HG02884 (cell line): ENCODE measurements at regions not wholly inside any gene's neighbourhood (a gene's known extent, or its start where the extent isn't known, plus 50 kb on each side); places are given as distances from the start of the nearest gene placed in this dataset.
"Not testable (repeated sequence)": the region's sequence is repeated elsewhere in the genome, so short reads cannot be mapped to it uniquely, and the experiment has no call there.

Experiments used
- ATAC-seq: cut with Tn5 transposase; IDR thresholded peaks from one replicate; pipeline ENCODE4 v1.9.1; 2021; ENCODE audit warnings: mild to moderate bottlenecking, moderate library complexity; ENCODE audit not compliant: unreplicated experiment

GRCh38 chr16:48059190-48059589, 96.6 kb downstream of the ABCC12 start:
- ATAC-seq: not testable (repeated sequence)

- ATAC-seq: no peak
Measured at GRCh38 chr16:48057048-48057447, 98.7 kb downstream of the ABCC12 start.

GRCh38 chr16:48054881-48055601, 100.8 kb downstream of the ABCC12 start:
- ATAC-seq: peak; percentile 69

GRCh38 chr16:48053418-48053745, 102.4 kb downstream of the ABCC12 start:
- no peak for ATAC-seq

GRCh38 chr16:48052731-48053417, 102.9 kb downstream of the ABCC12 start:
- ATAC-seq: no peak

GRCh38 chr16:48050871-48051270, 104.9 kb downstream of the ABCC12 start:
- no peak for ATAC-seq

GRCh38 chr16:48049847-48050246, 105.9 kb downstream of the ABCC12 start:
- no peak for ATAC-seq

- no peak for ATAC-seq
Measured at GRCh38 chr16:48047720-48048119, 108.1 kb downstream of the ABCC12 start.

- ATAC-seq: no peak
Measured at GRCh38 chr16:48047241-48047640, 108.6 kb downstream of the ABCC12 start.

GRCh38 chr16:48044117-48044516, 111.7 kb downstream of the ABCC12 start:
- ATAC-seq: no peak

GRCh38 chr16:48041981-48042421, 113.8 kb downstream of the ABCC12 start:
- no peak for ATAC-seq

- no peak for ATAC-seq
Measured at GRCh38 chr16:48035142-48035541, 120.7 kb downstream of the ABCC12 start.

- no peak for ATAC-seq
Measured at GRCh38 chr16:48030926-48031325, 124.9 kb downstream of the ABCC12 start.

GRCh38 chr16:48029768-48030167, 126.0 kb downstream of the ABCC12 start:
- no peak for ATAC-seq

- ATAC-seq: no peak
Measured at GRCh38 chr16:48025359-48025758, 130.4 kb downstream of the ABCC12 start.

GRCh38 chr16:48024042-48024441, 131.8 kb downstream of the ABCC12 start:
- ATAC-seq: no peak

- no peak for ATAC-seq
Measured at GRCh38 chr16:48022496-48022895, 133.3 kb downstream of the ABCC12 start.

GRCh38 chr16:48020617-48021016, 135.2 kb downstream of the ABCC12 start:
- ATAC-seq: not testable (repeated sequence)

- no peak for ATAC-seq
Measured at GRCh38 chr16:48014349-48015135, 141.3 kb downstream of the ABCC12 start.

- ATAC-seq: no peak
Measured at GRCh38 chr16:48013491-48013901, 142.3 kb downstream of the ABCC12 start.

GRCh38 chr16:48011878-48012658, 143.7 kb downstream of the ABCC12 start:
- no peak for ATAC-seq
